ENCODE measurements at regions not wholly inside any gene's neighbourhood (a gene's known extent, or its start where the extent isn't known, plus 50 kb on each side); places are given as distances from the start of the nearest gene placed in this dataset.

- WGBS, 2 donors (ENCODE audit: low coverage in 1 of 2) = 59 to 70% methylated on average over 2 to 4 of the region's 4 CpGs
- intact Hi-C loops (cut with DNase I; ENCODE audit: low total_unique reads) = no loop called here
- H3K9me3 ChIP-seq = no peaks in the 10 kb centered on the region
- H3K36me3 ChIP-seq = no peaks in the 10 kb centered on the region
- TF ChIP-seq EP300 (IDR thresholded peaks at IDR 0.05; ENCODE audit: low read depth) = no peak
- no peak for TF ChIP-seq POLR2AphosphoS5 (IDR thresholded peaks at IDR 0.05)
- no peak for TF ChIP-seq POLR2A (IDR thresholded peaks at IDR 0.05)
- TF ChIP-seq, protein P1, sequence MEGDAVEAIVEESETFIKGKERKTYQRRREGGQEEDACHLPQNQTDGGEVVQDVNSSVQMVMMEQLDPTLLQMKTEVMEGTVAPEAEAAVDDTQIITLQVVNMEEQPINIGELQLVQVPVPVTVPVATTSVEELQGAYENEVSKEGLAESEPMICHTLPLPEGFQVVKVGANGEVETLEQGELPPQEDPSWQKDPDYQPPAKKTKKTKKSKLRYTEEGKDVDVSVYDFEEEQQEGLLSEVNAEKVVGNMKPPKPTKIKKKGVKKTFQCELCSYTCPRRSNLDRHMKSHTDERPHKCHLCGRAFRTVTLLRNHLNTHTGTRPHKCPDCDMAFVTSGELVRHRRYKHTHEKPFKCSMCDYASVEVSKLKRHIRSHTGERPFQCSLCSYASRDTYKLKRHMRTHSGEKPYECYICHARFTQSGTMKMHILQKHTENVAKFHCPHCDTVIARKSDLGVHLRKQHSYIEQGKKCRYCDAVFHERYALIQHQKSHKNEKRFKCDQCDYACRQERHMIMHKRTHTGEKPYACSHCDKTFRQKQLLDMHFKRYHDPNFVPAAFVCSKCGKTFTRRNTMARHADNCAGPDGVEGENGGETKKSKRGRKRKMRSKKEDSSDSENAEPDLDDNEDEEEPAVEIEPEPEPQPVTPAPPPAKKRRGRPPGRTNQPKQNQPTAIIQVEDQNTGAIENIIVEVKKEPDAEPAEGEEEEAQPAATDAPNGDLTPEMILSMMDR (IDR thresholded peaks at IDR 0.05) = no peak
- DNase-seq = no peak
- peaks cover 7 to 32% (median 13%) of the 10 kb centered on the region in 4 donors for H3K4me1 ChIP-seq
- H3K4me3 ChIP-seq = no peak overlapping the region
- H3K27me3 ChIP-seq = no peaks in the 10 kb centered on the region
- no peak overlapping the region for H3K27ac ChIP-seq
- in situ Hi-C loops (cut with MboI; ENCODE audit: low pct_ligation_motif_present in 1 of 4, low pct_unique_long_range_greater_than_20kb in 1 of 4, low sequenced_read_pairs in 3 of 4) = no loop called here
Observed at GRCh38 chr5:68415177-68416085, 199.9 kb downstream of the PIK3R1 start.

DNA sequence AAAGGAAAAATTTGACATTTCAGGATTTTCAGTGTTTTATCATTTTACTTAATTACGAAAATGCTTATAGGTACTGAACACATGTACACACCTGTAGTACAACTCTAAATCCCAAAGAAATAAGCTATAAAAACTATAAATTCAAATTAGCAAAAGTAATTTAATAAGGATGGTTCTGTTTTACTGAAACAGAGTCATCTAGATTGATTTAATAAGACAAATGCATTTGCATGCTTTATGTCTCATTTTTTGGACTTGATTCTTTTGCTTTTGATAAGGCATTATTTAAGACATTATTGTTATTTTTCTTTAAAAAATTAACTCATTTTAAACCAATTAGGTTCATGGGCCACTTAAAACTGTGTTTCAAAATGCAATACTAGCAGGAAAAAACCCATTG lies 201.2 kb downstream of the PIK3R1 start:
- Histone ChIP-seq H3K4me1 (peaks cover 7 to 36% (median 15%) of the 10 kb centered on the region in 4 donors), H3K27ac (no peak overlapping the region), H3K9me3 (no peaks in the 10 kb centered on the region), H3K36me3 (no peaks in the 10 kb centered on the region), H3K27me3 (no peaks in the 10 kb centered on the region), H3K4me3 (no peak overlapping the region)
- no peak for DNase-seq
- WGBS, 2 donors (ENCODE audit: low coverage in 1 of 2) = 90 to 100% methylated on average over 1 of the region's 1 CpG
- TF ChIP-seq, protein P1 (IDR thresholded peaks at IDR 0.05) = no peak
- TF ChIP-seq POLR2AphosphoS5 (IDR thresholded peaks at IDR 0.05) (no peak), POLR2A (IDR thresholded peaks at IDR 0.05) (no peak), EP300 (IDR thresholded peaks at IDR 0.05; ENCODE audit: low read depth) (no peak)
- intact Hi-C loops (cut with DNase I; ENCODE audit: low total_unique reads) = no loop called here
- in situ Hi-C loops (cut with MboI; ENCODE audit: low pct_ligation_motif_present in 1 of 4, low pct_unique_long_range_greater_than_20kb in 1 of 4, low sequenced_read_pairs in 3 of 4) = no loop called here

DNA sequence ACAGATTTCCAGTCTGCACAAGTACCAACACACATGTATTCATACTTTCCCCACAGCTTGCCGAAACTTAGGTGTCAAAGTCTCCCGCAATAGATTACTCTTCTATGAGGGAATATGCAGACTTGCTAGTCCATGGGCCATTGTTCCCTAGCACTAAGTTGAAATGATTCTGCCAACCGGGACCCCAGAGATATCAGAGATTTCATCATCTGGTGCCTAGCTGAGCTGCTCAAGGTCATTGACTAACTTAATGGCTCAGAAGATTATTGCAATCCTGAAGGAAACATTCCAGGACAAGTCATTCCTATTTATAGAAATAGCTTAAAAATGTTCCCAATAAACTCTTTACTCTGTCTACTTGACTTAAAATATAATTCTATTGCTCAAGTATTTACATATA lies 202.6 kb downstream of the PIK3R1 start:
- H3K36me3 ChIP-seq = no peaks in the 10 kb centered on the region
- peak overlapping the region in 2 of 4 donors; percentile 72 to 74 for H3K27ac ChIP-seq
- 87% methylated on average over 3 of the region's 3 CpGs; no CpG with 5 or more reads in 1 of the 2 donors for WGBS, 2 donors (ENCODE audit: low coverage in 1 of 2)
- no peaks in the 10 kb centered on the region for H3K9me3 ChIP-seq
- no peak for TF ChIP-seq POLR2A (IDR thresholded peaks at IDR 0.05)
- no peak for TF ChIP-seq EP300 (IDR thresholded peaks at IDR 0.05; ENCODE audit: low read depth)
- TF ChIP-seq, protein P1 (IDR thresholded peaks at IDR 0.05) = no peak
- TF ChIP-seq POLR2AphosphoS5 (IDR thresholded peaks at IDR 0.05) = no peak
- DNase-seq = no peak
- in situ Hi-C loops (cut with MboI; ENCODE audit: low pct_ligation_motif_present in 1 of 4, low pct_unique_long_range_greater_than_20kb in 1 of 4, low sequenced_read_pairs in 3 of 4) = no loop called here
- intact Hi-C loops (cut with DNase I; ENCODE audit: low total_unique reads) = no loop called here
- no peak overlapping the region for H3K4me3 ChIP-seq
- no peaks in the 10 kb centered on the region for H3K27me3 ChIP-seq
- H3K4me1 ChIP-seq = peaks cover 7 to 41% (median 18%) of the 10 kb centered on the region in 4 donors

- DNase-seq = no peak
- intact Hi-C loops (cut with DNase I; ENCODE audit: low total_unique reads) (no loop called here), in situ Hi-C loops (cut with MboI; ENCODE audit: low pct_ligation_motif_present in 1 of 4, low pct_unique_long_range_greater_than_20kb in 1 of 4, low sequenced_read_pairs in 3 of 4) (no loop called here)
- Histone ChIP-seq H3K27ac (peak overlapping the region in 3 of 4 donors; percentile 72 to 79 (median 74)), H3K27me3 (no peaks in the 10 kb centered on the region), H3K4me3 (no peak overlapping the region), H3K36me3 (no peaks in the 10 kb centered on the region), H3K9me3 (no peaks in the 10 kb centered on the region), H3K4me1 (peaks cover 7 to 45% (median 20%) of the 10 kb centered on the region in 4 donors)
- TF ChIP-seq POLR2A (IDR thresholded peaks at IDR 0.05) = no peak
- no peak for TF ChIP-seq EP300 (IDR thresholded peaks at IDR 0.05; ENCODE audit: low read depth)
- TF ChIP-seq POLR2AphosphoS5 (IDR thresholded peaks at IDR 0.05) = no peak
- TF ChIP-seq, protein P1 (IDR thresholded peaks at IDR 0.05) = no peak
- 70 to 84% methylated on average over 2 to 3 of the region's 3 CpGs for WGBS, 2 donors (ENCODE audit: low coverage in 1 of 2)
Observed at GRCh38 chr5:68418680-68419079, 203.1 kb downstream of the PIK3R1 start.

All from transverse colon (tissue), 4 donors.